ENCODE measurements at regions not wholly inside any gene's neighbourhood (a gene's known extent, or its start where the extent isn't known, plus 50 kb on each side); places are given as distances from the start of the nearest gene placed in this dataset.

- CTCF ChIA-PET: no interaction called here
- no peak for DNase-seq
- H3K9ac ChIP-seq (ENCODE audit: low read length): no peak overlapping the region
- no peak overlapping the region for H3K27ac ChIP-seq (ENCODE audit: low read length)
- no peak overlapping the region for H2AFZ ChIP-seq (ENCODE audit: low read length)
- no peak for ATAC-seq
- no peaks in the 10 kb centered on the region for H3K79me2 ChIP-seq (ENCODE audit: low read length)
- H3K4me1 ChIP-seq (ENCODE audit: insufficient read depth, low read length): no peaks in the 10 kb centered on the region
- no peaks in the 10 kb centered on the region for H3K27me3 ChIP-seq (ENCODE audit: low read length)
- no peaks in the 10 kb centered on the region for H3K36me3 ChIP-seq (ENCODE audit: low read depth, low read length)
- no peak overlapping the region for H3K4me3 ChIP-seq (ENCODE audit: low read length)
- TF ChIP-seq EZH2phosphoT487 (IDR thresholded peaks at IDR 0.05; ENCODE audit: borderline replicate concordance, low read length): no peak
- TF ChIP-seq EZH2 (IDR thresholded peaks at IDR 0.05; ENCODE audit: low read length, unreplicated experiment): no peak
- TF ChIP-seq CTCF (conservative IDR thresholded peaks at IDR 0.05; ENCODE audit: low read depth, low read length): no peak
- H4K20me1 ChIP-seq (ENCODE audit: low read length): no peaks in the 10 kb centered on the region
- H3K9me2 ChIP-seq (replicated peaks; ENCODE audit: low read length): no peaks in the 10 kb centered on the region
- no peaks in the 10 kb centered on the region for H3F3A ChIP-seq (ENCODE audit: low read length, unreplicated experiment)
- BruUV-seq (replicated peaks): no TSS peak
- H3K4me2 ChIP-seq (ENCODE audit: low read length): no peak overlapping the region
- POLR2A ChIA-PET (ENCODE audit: unreplicated experiment): no interaction called here
- intact Hi-C loops (cut with micrococcal nuclease): no loop called here
- no peaks in the 10 kb centered on the region for H3K9me3 ChIP-seq (ENCODE audit: low read length)
These were observed 1601.3 kb downstream of the PCDH7 start for GRCh38 chr4:32321421-32321820.

- no peaks in the 10 kb centered on the region for H3K9me2 ChIP-seq (replicated peaks; ENCODE audit: low read length)
- TF ChIP-seq EZH2 (IDR thresholded peaks at IDR 0.05; ENCODE audit: low read length, unreplicated experiment) (no peak), EZH2phosphoT487 (IDR thresholded peaks at IDR 0.05; ENCODE audit: borderline replicate concordance, low read length) (no peak), CTCF (conservative IDR thresholded peaks at IDR 0.05; ENCODE audit: low read depth, low read length) (no peak)
- H3K4me1 ChIP-seq (ENCODE audit: insufficient read depth, low read length): no peaks in the 10 kb centered on the region
- intact Hi-C loops (cut with micrococcal nuclease): no loop called here
- H2AFZ ChIP-seq (ENCODE audit: low read length): no peak overlapping the region
- H4K20me1 ChIP-seq (ENCODE audit: low read length): no peaks in the 10 kb centered on the region
- no peaks in the 10 kb centered on the region for H3F3A ChIP-seq (ENCODE audit: low read length, unreplicated experiment)
- H3K4me3 ChIP-seq (ENCODE audit: low read length): no peak overlapping the region
- H3K27ac ChIP-seq (ENCODE audit: low read length): no peak overlapping the region
- H3K27me3 ChIP-seq (ENCODE audit: low read length): no peaks in the 10 kb centered on the region
- H3K36me3 ChIP-seq (ENCODE audit: low read depth, low read length): no peaks in the 10 kb centered on the region
- no peaks in the 10 kb centered on the region for H3K79me2 ChIP-seq (ENCODE audit: low read length)
- CTCF ChIA-PET: no interaction called here
- no peak overlapping the region for H3K4me2 ChIP-seq (ENCODE audit: low read length)
- POLR2A ChIA-PET (ENCODE audit: unreplicated experiment): no interaction called here
- no TSS peak for BruUV-seq (replicated peaks)
- H3K9me3 ChIP-seq (ENCODE audit: low read length): no peaks in the 10 kb centered on the region
- H3K9ac ChIP-seq (ENCODE audit: low read length): no peak overlapping the region
- no peak for DNase-seq
- no peak for ATAC-seq
These were observed 1614.6 kb downstream of the PCDH7 start for GRCh38 chr4:32334759-32335158.

- H3K9ac ChIP-seq (ENCODE audit: low read length): no peak overlapping the region
- no peak overlapping the region for H3K4me2 ChIP-seq (ENCODE audit: low read length)
- intact Hi-C loops (cut with micrococcal nuclease): no loop called here
- H3K9me2 ChIP-seq (replicated peaks; ENCODE audit: low read length): no peaks in the 10 kb centered on the region
- no peak overlapping the region for H3K27ac ChIP-seq (ENCODE audit: low read length)
- ATAC-seq: no peak
- H3K79me2 ChIP-seq (ENCODE audit: low read length): no peaks in the 10 kb centered on the region
- H3K36me3 ChIP-seq (ENCODE audit: low read depth, low read length): no peaks in the 10 kb centered on the region
- H2AFZ ChIP-seq (ENCODE audit: low read length): no peak overlapping the region
- no peaks in the 10 kb centered on the region for H3K27me3 ChIP-seq (ENCODE audit: low read length)
- POLR2A ChIA-PET (ENCODE audit: unreplicated experiment): no interaction called here
- BruUV-seq (replicated peaks): no TSS peak
- no peaks in the 10 kb centered on the region for H3K4me1 ChIP-seq (ENCODE audit: insufficient read depth, low read length)
- no peak for DNase-seq
- H3K9me3 ChIP-seq (ENCODE audit: low read length): no peaks in the 10 kb centered on the region
- H3F3A ChIP-seq (ENCODE audit: low read length, unreplicated experiment): no peaks in the 10 kb centered on the region
- H4K20me1 ChIP-seq (ENCODE audit: low read length): no peaks in the 10 kb centered on the region
- no peak overlapping the region for H3K4me3 ChIP-seq (ENCODE audit: low read length)
- TF ChIP-seq EZH2 (IDR thresholded peaks at IDR 0.05; ENCODE audit: low read length, unreplicated experiment) (no peak), EZH2phosphoT487 (IDR thresholded peaks at IDR 0.05; ENCODE audit: borderline replicate concordance, low read length) (no peak), CTCF (conservative IDR thresholded peaks at IDR 0.05; ENCODE audit: low read depth, low read length) (no peak)
- CTCF ChIA-PET: no interaction called here
These were observed 1617.2 kb downstream of the PCDH7 start for GRCh38 chr4:32337403-32337802.
